ENCODE measurements at regions not wholly inside any gene's neighbourhood (a gene's known extent, or its start where the extent isn't known, plus 50 kb on each side); places are given as distances from the start of the nearest gene placed in this dataset.

DNA sequence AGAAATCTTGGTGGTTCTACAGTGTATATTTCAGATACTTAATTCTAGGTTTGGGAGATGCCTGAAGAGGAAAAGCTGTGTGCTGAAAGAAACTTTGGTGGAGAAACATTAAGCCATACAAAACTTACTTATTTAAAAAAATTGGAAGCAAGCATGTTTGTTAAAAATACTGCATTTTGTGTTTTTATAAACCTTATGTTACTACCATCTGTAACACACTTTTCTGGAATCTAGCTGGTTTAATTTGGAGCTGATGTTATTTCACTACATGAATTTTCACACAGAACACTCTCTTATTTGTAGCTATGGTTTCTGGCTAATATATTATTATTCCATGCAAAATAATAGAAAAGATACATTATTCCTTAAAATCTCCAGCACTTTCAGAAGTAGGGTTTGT, 710.7 kb downstream of the ADGRL2 start:
- TF ChIP-seq, protein P1, sequence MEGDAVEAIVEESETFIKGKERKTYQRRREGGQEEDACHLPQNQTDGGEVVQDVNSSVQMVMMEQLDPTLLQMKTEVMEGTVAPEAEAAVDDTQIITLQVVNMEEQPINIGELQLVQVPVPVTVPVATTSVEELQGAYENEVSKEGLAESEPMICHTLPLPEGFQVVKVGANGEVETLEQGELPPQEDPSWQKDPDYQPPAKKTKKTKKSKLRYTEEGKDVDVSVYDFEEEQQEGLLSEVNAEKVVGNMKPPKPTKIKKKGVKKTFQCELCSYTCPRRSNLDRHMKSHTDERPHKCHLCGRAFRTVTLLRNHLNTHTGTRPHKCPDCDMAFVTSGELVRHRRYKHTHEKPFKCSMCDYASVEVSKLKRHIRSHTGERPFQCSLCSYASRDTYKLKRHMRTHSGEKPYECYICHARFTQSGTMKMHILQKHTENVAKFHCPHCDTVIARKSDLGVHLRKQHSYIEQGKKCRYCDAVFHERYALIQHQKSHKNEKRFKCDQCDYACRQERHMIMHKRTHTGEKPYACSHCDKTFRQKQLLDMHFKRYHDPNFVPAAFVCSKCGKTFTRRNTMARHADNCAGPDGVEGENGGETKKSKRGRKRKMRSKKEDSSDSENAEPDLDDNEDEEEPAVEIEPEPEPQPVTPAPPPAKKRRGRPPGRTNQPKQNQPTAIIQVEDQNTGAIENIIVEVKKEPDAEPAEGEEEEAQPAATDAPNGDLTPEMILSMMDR (conservative IDR thresholded peaks at IDR 0.05; ENCODE audit: low read depth, low read length) = no peak
- TF ChIP-seq RCOR1 (IDR thresholded peaks at IDR 0.05; ENCODE audit: insufficient replicate concordance, low read length) = no peak
- no peak for TF ChIP-seq POLR2A (IDR thresholded peaks at IDR 0.05; ENCODE audit: low read depth, low read length)
- TF ChIP-seq, protein P2, sequence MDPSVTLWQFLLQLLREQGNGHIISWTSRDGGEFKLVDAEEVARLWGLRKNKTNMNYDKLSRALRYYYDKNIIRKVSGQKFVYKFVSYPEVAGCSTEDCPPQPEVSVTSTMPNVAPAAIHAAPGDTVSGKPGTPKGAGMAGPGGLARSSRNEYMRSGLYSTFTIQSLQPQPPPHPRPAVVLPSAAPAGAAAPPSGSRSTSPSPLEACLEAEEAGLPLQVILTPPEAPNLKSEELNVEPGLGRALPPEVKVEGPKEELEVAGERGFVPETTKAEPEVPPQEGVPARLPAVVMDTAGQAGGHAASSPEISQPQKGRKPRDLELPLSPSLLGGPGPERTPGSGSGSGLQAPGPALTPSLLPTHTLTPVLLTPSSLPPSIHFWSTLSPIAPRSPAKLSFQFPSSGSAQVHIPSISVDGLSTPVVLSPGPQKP (IDR thresholded peaks at IDR 0.05; ENCODE audit: borderline replicate concordance, low read depth, low read length) = no peak
- TF ChIP-seq MXI1 (IDR thresholded peaks at IDR 0.05; ENCODE audit: borderline replicate concordance, low read depth, low read length) = no peak
- TF ChIP-seq SMC3 (IDR thresholded peaks at IDR 0.05; ENCODE audit: low read depth, low read length) = no peak
- no peak for TF ChIP-seq MAFK (IDR thresholded peaks at IDR 0.05; ENCODE audit: low read depth, low read length)
- TF ChIP-seq CHD1 (IDR thresholded peaks at IDR 0.05; ENCODE audit: low read depth, low read length) = no peak
- no peak for TF ChIP-seq RAD21 (IDR thresholded peaks at IDR 0.05; ENCODE audit: low read length)
- no peak for TF ChIP-seq BHLHE40 (IDR thresholded peaks at IDR 0.05; ENCODE audit: low read depth, low read length)
- TF ChIP-seq CEBPB (IDR thresholded peaks at IDR 0.05; ENCODE audit: low read depth, low read length) = no peak
- no peak for TF ChIP-seq NFE2L2 (IDR thresholded peaks at IDR 0.05; ENCODE audit: low read depth, low read length)
- no peak for TF ChIP-seq MAZ (IDR thresholded peaks at IDR 0.05; ENCODE audit: borderline replicate concordance, low read depth, low read length)
- TF ChIP-seq, protein P3, sequence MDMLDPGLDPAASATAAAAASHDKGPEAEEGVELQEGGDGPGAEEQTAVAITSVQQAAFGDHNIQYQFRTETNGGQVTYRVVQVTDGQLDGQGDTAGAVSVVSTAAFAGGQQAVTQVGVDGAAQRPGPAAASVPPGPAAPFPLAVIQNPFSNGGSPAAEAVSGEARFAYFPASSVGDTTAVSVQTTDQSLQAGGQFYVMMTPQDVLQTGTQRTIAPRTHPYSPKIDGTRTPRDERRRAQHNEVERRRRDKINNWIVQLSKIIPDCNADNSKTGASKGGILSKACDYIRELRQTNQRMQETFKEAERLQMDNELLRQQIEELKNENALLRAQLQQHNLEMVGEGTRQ (IDR thresholded peaks at IDR 0.05; ENCODE audit: low read depth, low read length) = no peak
